IMR-90 (cell line): ENCODE measurements at regions not wholly inside any gene's neighbourhood (a gene's known extent, or its start where the extent isn't known, plus 50 kb on each side); places are given as distances from the start of the nearest gene placed in this dataset.

Experiments
- CTCF ChIP-seq: conservative IDR thresholded peaks from 2 replicates; pipeline ENCODE4 v1.5.1; 2012; ENCODE audit warnings: mild to moderate bottlenecking, low read depth, low read length, improper control_type of control experiment
- POLR2A ChIP-seq: IDR thresholded peaks from 2 replicates; pipeline ENCODE4 v1.6.1; 2012; ENCODE audit warnings: mild to moderate bottlenecking, low read depth, low read length
- SMC3 ChIP-seq: fragments of 150-350 bp; IDR thresholded peaks from 2 replicates; pipeline ENCODE4 v1.6.1; 2016; ENCODE audit warnings: low read depth, mild to moderate bottlenecking, antibody characterized with exemption, low read length, moderate library complexity

GRCh38 chr9:80540387-80540786, 968.6 kb downstream of the TLE4 start:
- no peak for TF ChIP-seq CTCF
- TF ChIP-seq POLR2A, result no peak
- no peak for TF ChIP-seq SMC3
